RWPE2 (cell line): ENCODE measurements at regions not wholly inside any gene's neighbourhood (a gene's known extent, or its start where the extent isn't known, plus 50 kb on each side); places are given as distances from the start of the nearest gene placed in this dataset.

Experiments used
- ATAC-seq: fragments of 200-7000 bp; cut with Tn5 transposase; 3 replicates; pipeline ENCODE4 v1.9.1; 2021; ENCODE audit warnings: low read depth
- DNase-seq: peaks from one replicate; pipeline ENCODE4 v3.0.0-alpha.2; 2020; ENCODE audit warnings: low spot score
- H3K27ac ChIP-seq: fragments of 450-650 bp; 2 replicates; pipeline ENCODE4 v1.5.1; 2017; ENCODE audit warnings: mild to moderate bottlenecking; ENCODE audit not compliant: poor library complexity, severe bottlenecking
- H3K27me3 ChIP-seq: fragments of 250-450 bp; sonication (Bioruptor Pico); 2 replicates; pipeline ENCODE4 v1.5.1; 2021; ENCODE audit warnings: mild to moderate bottlenecking, moderate library complexity; ENCODE audit not compliant: insufficient read depth, poor library complexity, severe bottlenecking
- H3K36me3 ChIP-seq: fragments of 250-450 bp; sonication (Bioruptor Pico); 2 replicates; pipeline ENCODE4 v1.5.1; 2020; ENCODE audit warnings: low read depth, mild to moderate bottlenecking, moderate library complexity
- H3K4me1 ChIP-seq: fragments of 250-450 bp; sonication (Bioruptor Pico); 2 replicates; pipeline ENCODE4 v1.5.1; 2021; ENCODE audit warnings: mild to moderate bottlenecking, moderate library complexity; ENCODE audit not compliant: insufficient read depth, poor library complexity, severe bottlenecking
- H3K4me3 ChIP-seq: fragments of 250-450 bp; sonication (Bioruptor Pico); 2 replicates; pipeline ENCODE4 v1.5.1; 2021; ENCODE audit warnings: mild to moderate bottlenecking, moderate library complexity; ENCODE audit not compliant: severe bottlenecking
- H3K9me3 ChIP-seq: fragments of 250-450 bp; sonication (Bioruptor Pico); 2 replicates; pipeline ENCODE4 v1.5.1; 2021; ENCODE audit warnings: mild to moderate bottlenecking, moderate library complexity; ENCODE audit not compliant: severe bottlenecking
- CTCF ChIP-seq: fragments of 450-650 bp; IDR thresholded peaks from one replicate; pipeline ENCODE4 v1.5.1; 2017; ENCODE audit warnings: mild to moderate bottlenecking, moderate library complexity; ENCODE audit not compliant: poor library complexity, severe bottlenecking

GRCh38 chrX:102833136-102833535, 103.9 kb upstream of the RAB40AL start:
- no peak for TF ChIP-seq CTCF
- no peak for ATAC-seq
- Histone ChIP-seq H3K4me1 (no peaks in the 10 kb centered on the region), H3K27me3 (no peaks in the 10 kb centered on the region), H3K4me3 (no peak overlapping the region), H3K9me3 (no peaks in the 10 kb centered on the region), H3K36me3 (no peaks in the 10 kb centered on the region), H3K27ac (no peak overlapping the region)
- no peak for DNase-seq

DNA sequence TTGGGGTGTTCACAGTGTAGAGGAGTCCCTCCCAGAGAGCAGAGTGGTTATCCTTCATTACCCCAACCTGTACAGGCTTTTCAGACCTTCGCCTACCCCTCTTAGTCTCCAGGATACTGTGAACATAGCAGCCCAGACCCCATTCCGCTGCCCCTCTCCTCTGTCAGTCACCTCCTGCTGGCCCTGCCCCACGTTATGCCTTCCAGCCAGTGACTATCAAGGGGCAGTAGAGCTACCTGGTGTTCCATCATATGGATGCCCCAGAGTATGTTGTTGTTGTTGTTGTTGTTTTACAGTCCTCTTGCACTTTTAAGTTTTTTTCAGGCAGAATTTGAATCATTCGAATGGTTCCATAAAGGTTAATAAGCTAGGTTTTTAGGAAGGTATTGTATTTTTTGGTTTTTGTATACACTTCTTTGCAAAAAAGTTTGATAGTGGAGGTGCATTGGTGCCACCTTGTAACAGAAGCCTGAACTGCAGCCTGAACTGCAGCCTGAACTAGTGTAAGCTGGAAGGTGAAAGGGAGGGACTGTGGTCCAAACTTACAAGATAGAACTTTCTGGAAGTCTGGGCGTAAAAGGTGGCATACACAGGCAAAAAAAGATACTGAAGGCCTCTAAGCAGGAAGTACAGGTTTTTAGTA, 101.4 kb upstream of the RAB40AL start:
- Histone ChIP-seq H3K27ac (no peak overlapping the region), H3K36me3 (no peaks in the 10 kb centered on the region), H3K4me3 (no peak overlapping the region), H3K9me3 (no peaks in the 10 kb centered on the region), H3K4me1 (no peaks in the 10 kb centered on the region), H3K27me3 (no peaks in the 10 kb centered on the region)
- ATAC-seq: no peak
- no peak for DNase-seq
- TF ChIP-seq CTCF: peak; percentile 35

DNA sequence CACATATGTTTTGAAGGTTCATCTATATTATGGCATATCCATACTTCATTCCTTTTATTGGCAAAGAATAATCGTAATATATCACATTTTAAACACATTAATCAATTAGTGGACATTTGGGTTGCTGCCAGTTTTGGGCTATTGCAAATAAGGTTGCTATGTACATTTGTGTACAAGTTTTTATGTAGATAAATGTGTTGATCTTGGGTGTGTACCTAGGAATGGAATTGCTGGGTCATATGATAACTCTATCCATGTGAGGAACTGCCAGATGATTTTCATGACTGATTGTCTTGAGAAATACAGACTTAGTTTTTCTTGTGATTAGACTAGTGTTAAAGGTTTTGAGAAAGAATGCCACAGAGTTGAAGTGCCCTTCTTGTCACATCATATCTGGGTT, 99.2 kb upstream of the RAB40AL start:
- no peak for TF ChIP-seq CTCF
- Histone ChIP-seq H3K4me1 (no peaks in the 10 kb centered on the region), H3K9me3 (no peaks in the 10 kb centered on the region), H3K27me3 (no peaks in the 10 kb centered on the region), H3K27ac (no peak overlapping the region), H3K4me3 (no peak overlapping the region), H3K36me3 (no peaks in the 10 kb centered on the region)
- ATAC-seq (no peak), DNase-seq (no peak)

- peak; percentile 4 for TF ChIP-seq CTCF
- H3K4me1 ChIP-seq: no peaks in the 10 kb centered on the region
- no peak overlapping the region for H3K4me3 ChIP-seq
- H3K27me3 ChIP-seq: no peaks in the 10 kb centered on the region
- no peak for DNase-seq
- peak; percentile 53; the same call in 2 of the 3 replicates for ATAC-seq
- no peaks in the 10 kb centered on the region for H3K36me3 ChIP-seq
- H3K9me3 ChIP-seq: no peaks in the 10 kb centered on the region
- H3K27ac ChIP-seq: no peak overlapping the region
These were observed 96.0 kb upstream of the RAB40AL start for GRCh38 chrX:102840871-102841705.

- ATAC-seq (no peak), DNase-seq (no peak)
- no peaks in the 10 kb centered on the region for H3K9me3 ChIP-seq
- H3K36me3 ChIP-seq: no peaks in the 10 kb centered on the region
- no peak overlapping the region for H3K4me3 ChIP-seq
- no peaks in the 10 kb centered on the region for H3K27me3 ChIP-seq
- no peaks in the 10 kb centered on the region for H3K4me1 ChIP-seq
- no peak overlapping the region for H3K27ac ChIP-seq
- no peak for TF ChIP-seq CTCF
These were observed 95.4 kb upstream of the RAB40AL start for GRCh38 chrX:102841706-102842003.
